PC-9 (cell line): ENCODE measurements at regions not wholly inside any gene's neighbourhood (a gene's known extent, or its start where the extent isn't known, plus 50 kb on each side); places are given as distances from the start of the nearest gene placed in this dataset.

Experiments used
- BruUV-seq: library from RNA; stranded (reverse); fragments of 400-500 nt; replicated peaks from 2 replicates; lab custom pipeline; 2021; lab: Mats Ljungman, UMichigan
- CTCF ChIA-PET: fragments of 300-600 bp; sonication (Branson Sonifier 250); formaldehyde crosslinking; loops from one replicate; lab custom pipeline; 2022; ENCODE audit warnings: antibody characterized with exemption; lab: Charles Lee
- POLR2A ChIA-PET: fragments of 300-600 bp; sonication (Branson Sonifier 250); formaldehyde crosslinking; loops from one replicate; lab custom pipeline; 2022; ENCODE audit warnings: antibody characterized with exemption; ENCODE audit not compliant: unreplicated experiment; lab: Charles Lee
- DNase-seq, 2 experiments: peaks; one replicate each; pipeline versions ENCODE4 v3.0.0 to v3.0.0-alpha.2; 2015 to 2022; ENCODE audit warnings: mixed read lengths in 1 of 2
- H2AFZ ChIP-seq: fragments of 200-600 bp; sonication (generic); 2 replicates; pipeline ENCODE4 v1.8.1; 2017; ENCODE audit warnings: antibody characterized with exemption
- H3F3A ChIP-seq: fragments of 200-600 bp; sonication (generic); 2 replicates; pipeline ENCODE4 v1.8.1; 2017; ENCODE audit warnings: antibody characterized with exemption, mild to moderate bottlenecking, low read depth; ENCODE audit not compliant: insufficient read depth
- H3K27ac ChIP-seq: fragments of 200-600 bp; sonication (generic); 2 replicates; pipeline ENCODE4 v1.6.1; 2016; ENCODE audit warnings: mixed run types
- H3K27me3 ChIP-seq: fragments of 200-600 bp; sonication (generic); 2 replicates; pipeline ENCODE4 v1.6.1; 2016; ENCODE audit warnings: low read depth, mixed run types; ENCODE audit not compliant: insufficient read depth
- H3K36me3 ChIP-seq: fragments of 200-600 bp; sonication (generic); 2 replicates; pipeline ENCODE4 v1.6.1; 2016; ENCODE audit warnings: low read depth, mixed run types
- H3K4me1 ChIP-seq: fragments of 200-600 bp; sonication (generic); replicated peaks from 2 replicates; pipeline ENCODE4 v1.6.1; 2016; ENCODE audit warnings: mixed run types; ENCODE audit not compliant: insufficient read depth
- H3K4me2 ChIP-seq: fragments of 200-600 bp; sonication (generic); 2 replicates; pipeline ENCODE4 v1.6.1; 2017; ENCODE audit warnings: mixed run types
- H3K4me3 ChIP-seq: fragments of 200-600 bp; sonication (generic); 2 replicates; pipeline ENCODE4 v1.6.1; 2016; ENCODE audit warnings: mixed run types
- H3K79me2 ChIP-seq: fragments of 200-600 bp; sonication (generic); 2 replicates; pipeline ENCODE4 v1.6.1; 2017; ENCODE audit warnings: low read depth, mixed run types
- H3K9me2 ChIP-seq: fragments of 200-600 bp; sonication (generic); 2 replicates; pipeline ENCODE4 v1.8.1; 2017; ENCODE audit warnings: mild to moderate bottlenecking; ENCODE audit not compliant: insufficient read depth
- H3K9me3 ChIP-seq: fragments of 200-600 bp; sonication (generic); 2 replicates; pipeline ENCODE4 v1.8.1; 2016; ENCODE audit warnings: low read depth; ENCODE audit not compliant: insufficient read depth
- H4K20me1 ChIP-seq: fragments of 200-600 bp; sonication (generic); 2 replicates; pipeline ENCODE4 v1.8.1; 2017; ENCODE audit not compliant: insufficient read depth
- EZH2 ChIP-seq: fragments of 200-600 bp; sonication (generic); IDR thresholded peaks from 2 replicates; pipeline ENCODE4 v1.8.0; 2017; ENCODE audit warnings: antibody characterized with exemption, low read depth
- intact Hi-C: fragments of 100-400 bp; cut with micrococcal nuclease; formaldehyde crosslinking; loops from one replicate; pipeline ENCODE4 v1.10.0; 2022; ENCODE audit not compliant: unreplicated experiment
- TF ChIP-seq, protein P1 (sequence below): fragments of 200-600 bp; sonication (generic); conservative IDR thresholded peaks from 2 replicates; pipeline ENCODE4 v1.6.1; 2017; ENCODE audit warnings: mixed run types, antibody characterized with exemption, mild to moderate bottlenecking, moderate library complexity

DNA sequence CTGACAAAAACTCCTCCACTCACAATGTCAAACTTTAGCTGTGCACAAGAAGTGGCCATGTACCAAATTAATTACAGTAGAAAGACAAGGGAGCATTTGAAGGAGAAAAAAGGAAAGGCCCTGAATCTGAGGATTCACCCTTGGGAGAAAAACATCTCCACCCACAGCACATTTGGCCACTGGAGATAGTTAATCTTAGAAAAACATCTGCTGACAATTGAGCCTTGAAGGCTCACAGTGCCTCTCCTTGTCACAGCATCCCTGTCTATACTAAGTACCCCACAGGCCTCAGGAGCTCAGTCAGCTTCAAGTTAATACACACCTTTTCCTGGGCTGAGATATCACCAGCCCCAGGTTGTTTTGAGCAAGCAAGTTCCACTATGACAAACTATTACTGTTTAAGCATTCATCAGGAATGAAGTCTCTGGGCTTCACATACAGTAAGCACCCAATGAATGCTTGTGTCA lies 78.1 kb upstream of the SETMAR start:
- Histone ChIP-seq H3K4me2 (no peak overlapping the region), H2AFZ (no peak overlapping the region), H4K20me1 (no peaks in the 10 kb centered on the region), H3K27me3 (no peaks in the 10 kb centered on the region), H3K9me2 (no peaks in the 10 kb centered on the region), H3K79me2 (no peaks in the 10 kb centered on the region), H3K36me3 (no peaks in the 10 kb centered on the region), H3K4me3 (no peak overlapping the region), H3K9me3 (no peaks in the 10 kb centered on the region), H3F3A (no peaks in the 10 kb centered on the region), H3K27ac (no peak overlapping the region), H3K4me1 (no peaks in the 10 kb centered on the region)
- POLR2A ChIA-PET, result no interaction called here
- CTCF ChIA-PET, result no interaction called here
- TF ChIP-seq, protein P1, sequence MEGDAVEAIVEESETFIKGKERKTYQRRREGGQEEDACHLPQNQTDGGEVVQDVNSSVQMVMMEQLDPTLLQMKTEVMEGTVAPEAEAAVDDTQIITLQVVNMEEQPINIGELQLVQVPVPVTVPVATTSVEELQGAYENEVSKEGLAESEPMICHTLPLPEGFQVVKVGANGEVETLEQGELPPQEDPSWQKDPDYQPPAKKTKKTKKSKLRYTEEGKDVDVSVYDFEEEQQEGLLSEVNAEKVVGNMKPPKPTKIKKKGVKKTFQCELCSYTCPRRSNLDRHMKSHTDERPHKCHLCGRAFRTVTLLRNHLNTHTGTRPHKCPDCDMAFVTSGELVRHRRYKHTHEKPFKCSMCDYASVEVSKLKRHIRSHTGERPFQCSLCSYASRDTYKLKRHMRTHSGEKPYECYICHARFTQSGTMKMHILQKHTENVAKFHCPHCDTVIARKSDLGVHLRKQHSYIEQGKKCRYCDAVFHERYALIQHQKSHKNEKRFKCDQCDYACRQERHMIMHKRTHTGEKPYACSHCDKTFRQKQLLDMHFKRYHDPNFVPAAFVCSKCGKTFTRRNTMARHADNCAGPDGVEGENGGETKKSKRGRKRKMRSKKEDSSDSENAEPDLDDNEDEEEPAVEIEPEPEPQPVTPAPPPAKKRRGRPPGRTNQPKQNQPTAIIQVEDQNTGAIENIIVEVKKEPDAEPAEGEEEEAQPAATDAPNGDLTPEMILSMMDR, result no peak
- no peak for TF ChIP-seq EZH2
- intact Hi-C loops, result no loop called here
- BruUV-seq, result no TSS peak
- DNase-seq, result no peak

DNA sequence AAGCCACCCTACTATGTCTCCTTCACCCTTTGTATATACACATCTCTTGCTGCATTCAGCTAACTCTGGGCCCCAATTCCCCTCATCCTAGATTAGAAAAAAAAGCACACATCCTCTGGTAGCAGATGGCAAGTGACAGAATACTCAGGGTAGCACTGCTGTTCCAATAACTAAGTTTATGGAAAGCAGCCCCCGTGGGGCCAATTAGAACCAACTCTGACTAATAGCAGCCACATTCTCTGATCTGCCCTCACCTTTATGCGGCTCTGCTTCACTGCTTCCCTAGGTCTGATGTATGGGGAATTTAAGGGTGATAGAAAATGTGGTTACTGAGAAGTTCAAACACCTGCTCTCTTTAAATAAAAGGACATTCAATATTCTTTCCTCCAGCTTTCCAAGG lies 74.9 kb upstream of the SETMAR start:
- CTCF ChIA-PET, result no interaction called here
- TF ChIP-seq, protein P1, result no peak
- TF ChIP-seq EZH2, result no peak
- Histone ChIP-seq H4K20me1 (no peaks in the 10 kb centered on the region), H3K79me2 (no peaks in the 10 kb centered on the region), H3K4me3 (no peak overlapping the region), H3F3A (no peaks in the 10 kb centered on the region), H3K9me3 (no peaks in the 10 kb centered on the region), H3K4me2 (no peak overlapping the region), H3K9me2 (no peaks in the 10 kb centered on the region), H2AFZ (no peak overlapping the region), H3K4me1 (no peaks in the 10 kb centered on the region), H3K27me3 (no peaks in the 10 kb centered on the region), H3K36me3 (no peaks in the 10 kb centered on the region), H3K27ac (no peak overlapping the region)
- POLR2A ChIA-PET, result interaction anchor here (0.5 kb wide), 1 partner anchor 230 kb away, joined by 4 read pairs; no protein-coding TSS in a partner anchor
- no TSS peak for BruUV-seq
- intact Hi-C loops, result no loop called here
- DNase-seq, result no peak

DNA sequence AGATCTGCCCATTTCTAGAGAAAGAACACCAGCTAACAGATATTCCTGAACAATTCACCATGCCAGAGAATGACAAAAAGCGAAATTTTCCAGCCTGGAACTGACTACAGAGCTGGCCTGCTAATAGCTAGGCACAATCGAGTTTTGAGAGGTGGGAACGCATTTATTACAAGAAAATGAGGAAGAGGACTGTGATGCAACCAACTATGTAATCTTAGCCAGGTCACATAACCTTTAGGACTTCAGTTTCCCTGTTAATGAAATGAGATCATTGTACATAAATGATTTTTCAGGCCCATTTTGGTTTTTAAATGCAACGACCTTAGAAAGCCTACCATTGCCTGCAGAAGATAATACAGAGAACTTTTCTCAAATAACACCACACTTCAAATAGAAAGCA lies 72.1 kb upstream of the SETMAR start:
- Histone ChIP-seq H3K9me2 (no peaks in the 10 kb centered on the region), H2AFZ (no peak overlapping the region), H3K9me3 (no peaks in the 10 kb centered on the region), H3K4me3 (no peak overlapping the region), H3K4me1 (no peaks in the 10 kb centered on the region), H3K79me2 (no peaks in the 10 kb centered on the region), H4K20me1 (no peaks in the 10 kb centered on the region), H3K4me2 (no peak overlapping the region), H3K27ac (no peak overlapping the region), H3K27me3 (no peaks in the 10 kb centered on the region), H3K36me3 (no peaks in the 10 kb centered on the region), H3F3A (no peaks in the 10 kb centered on the region)
- no peak for DNase-seq
- CTCF ChIA-PET, result no interaction called here
- no TSS peak for BruUV-seq
- intact Hi-C loops, result no loop called here
- TF ChIP-seq EZH2, result no peak
- TF ChIP-seq, protein P1, result no peak
- POLR2A ChIA-PET, result no interaction called here
